ENCODE measurements at regions not wholly inside any gene's neighbourhood (a gene's known extent, or its start where the extent isn't known, plus 50 kb on each side); places are given as distances from the start of the nearest gene placed in this dataset.

DNA sequence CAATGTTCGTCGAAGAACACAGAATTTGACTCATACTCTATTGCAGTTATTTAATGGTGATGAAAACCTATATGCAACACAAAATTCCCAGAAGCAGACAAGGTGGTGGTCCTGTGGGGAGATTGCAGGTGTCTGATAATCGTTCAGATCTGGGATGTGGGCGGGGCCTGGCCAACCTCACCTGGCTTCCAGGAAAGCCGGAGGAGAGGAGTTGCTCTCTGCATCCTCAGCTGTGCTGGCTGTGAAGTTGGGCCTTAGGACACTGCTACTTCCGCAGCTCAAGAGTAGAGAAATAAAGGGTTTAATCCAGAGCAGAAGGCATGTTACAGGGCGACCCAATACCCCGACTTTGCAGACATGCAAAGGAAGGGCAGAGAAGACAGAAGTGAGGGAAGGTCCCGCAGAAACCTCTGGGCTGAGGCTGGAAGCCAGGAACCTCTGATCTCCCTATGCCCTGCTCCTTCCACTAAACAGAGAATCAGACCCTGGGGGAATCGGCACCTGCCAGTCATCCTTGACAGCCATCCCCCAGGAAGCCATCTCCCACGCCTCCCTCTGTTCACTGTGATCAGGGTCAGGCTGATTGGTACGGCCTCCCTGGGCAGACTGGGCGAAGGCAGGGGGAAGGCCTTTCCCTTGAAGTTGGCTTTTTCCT lies 590.3 kb downstream of the AJAP1 start:
- no peak for DNase-seq

DNA sequence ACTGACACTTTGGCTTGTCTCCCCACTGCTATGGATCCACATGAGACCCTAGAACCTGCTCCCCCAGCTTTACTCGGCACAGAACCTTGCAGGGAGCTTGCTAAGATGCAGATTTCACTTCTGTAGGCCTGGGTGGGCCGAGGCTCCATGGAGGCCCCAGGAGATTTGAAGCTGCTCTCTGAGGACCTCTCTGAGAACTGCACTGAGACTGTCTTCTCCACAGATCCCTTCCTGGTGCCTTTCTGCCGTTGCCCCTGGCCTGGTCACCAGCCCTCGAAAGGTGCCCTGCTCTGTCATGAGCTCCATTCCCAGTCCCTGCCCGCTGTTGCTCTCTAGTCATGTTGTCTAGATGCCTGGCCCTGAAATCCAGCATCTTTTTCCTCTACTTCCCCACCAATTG lies 588.4 kb downstream of the AJAP1 start:
- no peak for DNase-seq

DNA sequence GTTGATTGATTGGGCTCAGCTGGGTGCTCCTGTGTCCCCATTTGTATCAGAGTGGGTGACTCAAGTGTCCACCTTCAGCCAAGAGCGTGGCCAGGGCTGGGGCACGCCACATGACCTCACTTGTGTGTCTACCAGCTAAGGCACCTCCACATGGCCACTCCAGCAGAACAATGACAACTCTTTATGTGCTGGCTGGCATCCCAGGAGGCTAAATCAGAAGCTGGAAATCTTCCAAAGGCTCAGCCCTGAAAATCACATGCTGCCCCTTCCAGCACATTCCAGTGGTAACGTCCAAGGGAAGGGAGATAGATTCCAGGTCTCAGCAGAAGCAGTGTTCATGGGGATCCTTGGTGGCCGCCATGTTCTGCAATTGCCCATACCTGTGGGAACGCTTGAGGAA lies 585.5 kb downstream of the AJAP1 start:
- no peak for DNase-seq

DNA sequence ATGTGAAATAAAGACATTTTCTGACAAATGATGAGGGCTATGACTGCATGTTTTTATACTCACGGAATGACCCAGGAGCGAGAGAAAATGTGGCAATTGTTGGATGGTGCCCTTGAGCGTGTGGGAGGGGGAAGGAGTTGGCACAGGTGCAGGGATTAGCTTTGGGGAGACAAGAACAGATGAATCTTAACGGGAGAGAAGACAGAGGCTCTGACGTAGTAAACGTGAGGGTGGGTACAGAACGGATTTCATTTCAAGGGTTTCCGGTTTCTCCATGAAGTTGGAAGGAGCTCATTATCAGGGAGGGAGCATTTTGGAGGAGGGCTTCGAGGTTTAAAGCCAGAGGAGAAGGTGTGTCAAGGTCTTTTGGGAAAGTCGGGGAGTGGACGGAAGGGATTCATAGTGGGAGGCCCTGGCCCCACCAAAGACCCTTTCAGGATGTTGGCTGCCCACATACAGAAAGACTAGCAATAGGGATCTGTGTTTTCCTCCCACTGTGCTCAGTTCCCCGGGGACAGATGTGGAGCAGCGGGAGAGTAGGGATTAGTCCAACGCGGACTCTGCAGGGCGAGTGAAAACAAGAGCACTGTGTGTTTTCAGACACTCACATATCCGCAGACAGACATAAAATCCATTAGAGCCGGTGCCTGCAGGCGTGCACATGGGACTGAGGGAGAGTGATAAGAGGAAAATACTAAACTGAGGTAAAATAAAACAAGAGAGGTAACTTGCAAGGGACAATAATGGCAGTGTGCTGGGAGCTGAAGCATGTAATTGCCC lies 584.1 kb downstream of the AJAP1 start:
- DNase-seq = no peak

DNA sequence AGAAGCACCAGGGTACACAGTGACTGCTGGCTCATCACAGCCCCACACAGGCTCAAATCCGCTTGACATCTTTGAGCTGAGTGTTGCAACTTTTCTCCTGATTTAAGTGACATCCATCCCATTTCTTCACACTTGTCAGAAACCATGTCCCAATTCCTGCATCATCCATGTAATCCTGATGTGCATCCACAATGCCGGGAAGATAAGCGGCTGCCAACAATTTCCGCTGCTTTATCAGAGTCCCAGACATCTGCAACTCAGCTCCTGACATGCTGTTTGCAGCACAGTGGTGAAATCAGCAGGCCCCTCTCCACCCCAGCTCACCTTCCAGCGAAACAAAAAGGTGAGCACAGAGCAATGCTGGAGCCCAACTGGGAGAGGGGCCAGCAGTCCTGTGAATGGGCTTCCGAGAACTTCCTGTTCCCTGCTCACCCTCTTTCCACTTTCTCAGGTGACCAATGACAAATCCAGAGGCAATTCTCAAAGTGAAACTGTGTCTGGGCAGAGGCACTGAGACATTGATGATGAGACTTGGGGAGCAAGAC lies 581.0 kb downstream of the AJAP1 start:
- DNase-seq = no peak

DNA sequence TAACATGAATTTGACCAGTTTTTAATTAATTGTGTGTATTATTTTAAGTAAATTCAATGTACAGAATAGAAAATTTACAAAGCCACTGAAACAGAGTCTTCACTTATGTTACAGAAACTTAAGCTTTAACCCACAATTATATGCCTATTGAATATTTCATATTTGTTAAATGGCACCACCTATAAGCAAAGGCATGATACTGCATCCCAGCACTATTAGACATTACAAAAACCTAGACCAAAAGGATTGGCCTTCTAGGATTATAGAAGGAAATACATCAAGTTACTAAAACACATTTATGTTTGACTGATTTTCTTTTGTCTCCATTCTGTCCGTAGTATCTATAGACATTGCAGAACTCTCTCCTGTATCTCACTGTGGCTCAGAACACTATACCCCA lies 578.1 kb downstream of the AJAP1 start:
- no peak for DNase-seq

DNA sequence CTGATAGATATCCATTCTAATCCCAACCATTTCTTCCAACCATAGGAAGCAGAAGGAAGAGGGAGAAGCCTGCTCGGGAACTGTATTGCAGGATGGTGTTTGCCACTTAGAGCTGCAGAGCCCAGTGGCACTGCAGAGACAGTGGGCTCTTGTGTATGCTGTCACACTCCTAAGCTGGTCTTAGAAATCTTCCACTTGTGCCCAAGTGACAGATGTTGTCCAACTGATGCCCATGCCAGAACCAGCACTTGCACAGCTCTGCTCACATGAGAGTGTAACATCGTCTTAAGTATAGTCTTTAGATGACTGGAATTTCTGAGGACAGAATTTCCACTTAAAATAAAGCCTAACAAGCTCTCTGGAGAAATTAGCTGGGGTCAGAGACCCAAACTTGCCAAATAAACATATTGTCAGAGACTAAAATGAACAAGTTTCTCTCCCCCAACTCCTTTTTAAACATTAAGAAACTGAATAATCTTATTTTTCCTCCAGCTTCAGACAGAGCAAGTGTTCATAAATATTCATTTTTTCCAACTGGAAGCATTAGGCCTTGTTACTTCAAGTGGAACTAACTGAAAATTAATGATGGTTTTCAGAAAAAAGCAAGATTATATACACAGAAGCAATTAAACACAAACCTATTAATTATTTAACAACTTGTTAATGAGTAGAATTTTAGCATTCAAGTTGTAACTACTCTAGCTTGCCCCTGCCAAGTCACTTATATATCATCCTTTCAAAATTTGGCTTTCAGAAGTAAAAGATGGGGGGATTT lies 577.3 kb downstream of the AJAP1 start:
- DNase-seq = no peak

DNA sequence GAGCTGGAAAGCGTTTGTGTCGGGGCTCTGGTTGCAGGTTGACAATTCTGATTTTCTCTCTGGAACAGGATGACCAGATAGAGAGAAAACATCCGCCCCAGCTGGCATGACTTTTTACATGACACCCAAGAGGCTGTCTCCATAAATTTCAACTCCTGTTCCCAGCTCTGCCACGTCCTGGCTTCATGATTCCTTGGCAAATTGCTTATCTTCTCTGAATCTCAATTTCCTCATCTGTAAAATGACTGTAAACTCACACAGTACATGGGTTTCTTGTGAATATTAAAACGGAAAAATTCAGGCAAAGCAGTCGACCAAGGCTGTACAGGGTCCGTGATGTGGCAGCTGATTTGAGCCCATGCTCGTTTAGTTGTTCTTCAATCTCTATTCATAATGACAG lies 572.7 kb downstream of the AJAP1 start:
- no peak for DNase-seq

DNA sequence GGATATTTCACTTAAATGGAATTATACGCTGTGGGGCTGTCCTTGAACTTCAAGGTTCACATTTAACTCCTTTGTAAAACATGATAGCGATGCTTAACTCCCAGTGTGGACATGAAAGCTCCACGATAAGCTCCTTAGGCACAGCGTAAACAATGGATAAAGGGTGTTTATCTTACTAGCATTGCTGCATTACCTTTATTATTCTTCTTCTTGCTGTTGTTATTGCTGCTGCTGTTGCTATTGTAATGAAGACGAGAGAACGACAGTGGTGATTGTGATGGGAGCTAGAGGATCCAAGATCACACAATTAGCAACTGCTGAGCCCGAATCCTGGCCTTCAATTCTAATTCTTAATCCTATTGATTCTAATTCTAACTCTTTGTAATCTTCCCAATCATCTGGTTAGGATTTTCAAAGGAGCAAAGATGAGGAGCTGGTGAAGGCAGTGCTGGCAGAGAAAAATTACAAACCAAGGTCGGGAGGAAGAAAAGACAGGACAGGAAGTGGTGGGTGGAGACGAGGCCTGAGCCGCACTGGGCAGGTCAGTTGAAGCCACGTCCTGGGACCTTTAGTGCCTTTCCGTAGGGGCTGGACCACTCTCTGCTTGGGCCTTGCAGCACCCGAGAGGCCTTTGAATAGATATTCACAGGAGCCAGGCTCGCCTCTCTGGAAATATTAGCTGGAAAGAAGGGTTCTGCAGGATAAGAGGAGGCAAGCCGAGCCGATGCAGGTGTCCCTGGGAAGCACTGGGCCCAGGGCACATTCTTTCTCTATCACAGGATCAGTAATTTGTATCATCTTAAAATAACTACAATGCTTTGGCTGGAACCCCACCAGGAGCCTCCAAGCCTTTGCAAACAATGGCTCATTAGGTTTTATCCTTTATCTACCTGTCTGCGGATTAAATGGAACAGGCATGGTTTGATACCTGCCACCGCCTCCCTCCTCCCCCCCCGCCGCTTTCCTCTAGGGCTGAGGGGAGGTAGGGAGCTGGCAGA lies 571.6 kb downstream of the AJAP1 start:
- no peak for DNase-seq

DNA sequence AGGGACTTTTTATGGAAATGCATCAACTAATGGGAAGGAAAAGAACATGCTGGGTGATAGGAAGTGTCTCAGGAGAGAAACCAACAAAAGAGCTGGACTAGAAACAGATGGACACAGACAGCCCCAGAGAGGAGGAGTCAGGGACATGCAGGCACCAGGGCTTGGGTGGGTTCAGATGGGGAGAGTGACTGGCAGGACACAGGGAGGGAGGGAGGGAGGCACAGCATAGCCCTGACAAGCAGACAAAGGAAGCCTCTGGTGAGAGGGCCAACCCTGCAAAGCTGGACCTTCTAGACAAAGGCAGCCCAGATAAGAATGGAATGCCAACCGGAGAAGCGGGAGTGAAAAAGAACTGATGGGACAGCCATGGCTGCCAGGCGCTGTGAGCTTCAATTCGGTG lies 568.8 kb downstream of the AJAP1 start:
- no peak for DNase-seq

DNA sequence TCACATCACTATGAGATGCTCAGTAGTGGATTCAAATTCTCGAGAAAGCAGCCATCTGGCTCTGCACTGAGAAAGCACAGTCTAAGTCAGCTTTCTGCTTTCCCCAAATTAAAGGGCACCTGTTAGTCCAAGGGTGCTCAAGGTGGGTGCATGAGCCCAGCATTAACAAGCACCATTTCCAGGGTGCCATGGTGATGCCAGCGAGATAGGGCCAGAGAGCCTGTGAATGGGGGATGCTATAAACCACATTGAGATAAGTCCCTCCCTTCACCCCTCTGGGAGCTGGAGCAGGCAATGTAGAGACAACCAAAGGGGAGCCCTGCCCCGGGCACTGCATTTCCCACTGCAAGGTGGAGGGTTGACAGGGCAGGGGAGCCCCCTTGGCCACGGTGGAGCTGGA lies 568.2 kb downstream of the AJAP1 start:
- DNase-seq = no peak

DNA sequence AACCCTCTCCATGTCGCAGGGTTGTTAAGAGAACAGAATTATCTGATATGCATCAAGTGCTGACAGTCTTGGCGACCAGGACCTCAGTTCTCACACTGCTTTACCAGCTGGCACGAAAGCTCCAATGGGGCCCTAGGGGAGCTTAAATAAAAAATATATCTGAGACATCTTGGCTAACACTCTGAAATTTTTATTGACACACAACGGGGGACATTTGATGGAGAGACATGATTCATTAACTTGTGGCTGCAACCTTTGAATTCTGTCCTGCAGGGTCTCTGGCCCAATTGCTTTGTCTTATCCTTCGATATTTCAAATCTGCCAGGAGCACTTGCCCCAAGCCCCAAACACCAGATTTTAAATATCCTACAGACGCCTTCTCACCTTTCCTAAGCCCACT lies 567.0 kb downstream of the AJAP1 start:
- no peak for DNase-seq

DNA sequence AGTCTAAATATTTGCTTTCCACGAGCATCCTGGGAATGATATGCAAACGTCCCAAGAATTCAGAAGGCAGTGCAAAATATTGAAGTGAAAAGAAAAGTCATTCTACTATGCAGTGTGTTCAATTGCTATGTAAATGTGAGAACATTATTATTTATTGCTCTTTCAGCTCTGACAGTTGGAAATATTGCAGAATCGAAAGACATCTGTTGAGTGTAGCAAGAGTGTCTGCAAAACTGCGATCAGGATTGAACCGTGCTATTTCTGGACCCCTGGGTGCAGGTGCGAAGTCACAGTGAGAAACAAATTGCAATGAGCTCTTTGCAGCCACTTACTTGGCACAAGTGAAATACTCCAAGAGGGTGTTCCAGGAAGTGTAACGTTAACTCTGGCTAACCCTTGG lies 566.4 kb downstream of the AJAP1 start:
- DNase-seq = no peak

DNA sequence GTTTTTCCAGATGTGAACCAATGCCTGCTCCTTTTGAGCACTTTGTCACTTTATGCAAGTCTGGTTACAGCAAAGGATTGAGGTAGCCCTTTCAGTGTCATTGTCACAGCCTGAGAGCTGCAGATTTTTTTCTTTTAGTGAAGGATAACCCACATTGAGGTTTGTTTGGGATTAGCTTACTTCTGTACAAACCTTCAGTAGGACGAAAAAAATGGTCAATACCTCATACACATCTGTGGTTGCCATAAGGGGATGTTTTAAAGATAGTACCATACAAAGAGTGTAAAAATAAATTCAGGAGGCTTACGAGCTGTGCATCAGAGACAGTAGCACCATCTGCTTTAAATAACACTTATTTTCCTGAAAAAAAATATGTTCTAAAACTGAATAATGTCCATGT lies 566.0 kb downstream of the AJAP1 start:
- no peak for DNase-seq

DNA sequence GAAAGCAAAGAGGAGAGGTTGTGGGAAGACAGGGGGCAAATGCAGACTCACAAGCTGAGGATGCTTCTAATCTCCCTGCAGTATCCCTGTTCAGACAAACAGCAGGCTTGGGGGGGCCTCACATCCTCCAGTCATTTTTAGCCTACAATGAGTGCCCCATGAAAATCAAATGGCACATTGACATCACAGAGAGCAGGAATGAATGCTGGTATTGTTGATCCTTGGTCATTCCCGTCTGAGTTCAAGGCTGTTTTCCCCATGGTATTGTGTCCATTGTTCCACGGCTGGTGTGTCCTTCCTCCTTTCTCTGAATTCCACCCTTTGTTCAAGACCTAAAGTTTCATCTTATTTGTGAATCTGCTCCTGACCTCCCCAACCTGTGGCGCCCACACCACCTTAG lies 545.6 kb downstream of the AJAP1 start:
- no peak for DNase-seq

DNA sequence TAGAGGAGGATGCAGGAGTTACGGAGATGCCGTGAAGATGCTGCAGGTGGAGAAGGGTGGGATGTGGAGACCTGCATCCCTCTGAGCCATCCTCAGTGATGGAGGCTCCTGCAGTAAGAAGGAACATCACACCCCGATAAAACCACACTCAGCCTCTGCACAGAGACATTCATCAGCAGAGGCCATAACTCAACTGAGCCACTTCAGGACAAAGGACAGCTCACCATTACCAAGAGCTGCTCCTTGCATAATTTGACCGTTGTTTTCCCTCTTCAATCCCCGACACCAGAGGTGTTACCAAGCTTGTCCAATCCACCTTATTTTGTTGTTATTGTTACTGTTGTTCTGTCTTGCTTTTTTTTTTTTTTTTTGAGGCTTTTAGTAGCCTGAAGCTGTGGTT lies 543.9 kb downstream of the AJAP1 start:
- no peak for DNase-seq

DNA sequence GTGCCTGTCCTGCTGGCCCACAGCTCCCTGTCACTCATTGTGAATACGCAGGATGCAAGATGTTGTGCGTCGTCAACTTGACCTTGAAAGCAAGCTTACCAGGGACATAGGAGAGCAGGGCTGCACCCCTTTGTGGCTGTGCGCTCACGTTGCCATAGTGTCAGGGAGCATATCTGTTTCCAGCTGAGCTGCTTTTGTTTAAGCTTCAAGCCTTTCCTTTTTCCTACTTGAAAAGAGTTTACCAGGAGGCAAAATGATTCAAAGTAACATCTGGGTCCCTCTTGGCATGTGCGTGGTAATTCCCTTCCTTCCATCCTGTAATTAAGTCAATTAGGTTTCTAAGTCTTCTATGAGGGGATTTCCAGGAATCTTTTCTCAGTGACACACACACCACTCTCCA lies 537.1 kb downstream of the AJAP1 start:
- DNase-seq = no peak

DNA sequence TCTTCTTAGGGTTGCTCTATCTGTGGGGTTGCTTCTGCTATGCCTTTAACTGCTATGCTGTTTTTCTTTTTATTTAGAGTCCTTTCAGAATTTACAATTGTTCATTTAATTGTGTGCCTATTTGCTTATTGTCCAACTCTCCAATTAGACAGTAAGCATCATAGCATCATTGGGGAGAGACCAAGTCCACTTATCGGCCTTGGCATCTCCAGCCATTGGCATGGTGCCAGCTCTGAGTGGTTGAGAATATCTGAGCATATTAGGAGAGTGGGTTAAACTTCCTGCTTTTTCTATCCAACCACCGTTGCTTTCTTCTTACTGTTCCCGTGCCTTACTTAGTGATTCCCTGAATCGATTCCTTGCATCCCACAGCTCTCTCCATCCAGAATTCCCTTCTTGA lies 535.0 kb downstream of the AJAP1 start:
- DNase-seq = no peak

DNA sequence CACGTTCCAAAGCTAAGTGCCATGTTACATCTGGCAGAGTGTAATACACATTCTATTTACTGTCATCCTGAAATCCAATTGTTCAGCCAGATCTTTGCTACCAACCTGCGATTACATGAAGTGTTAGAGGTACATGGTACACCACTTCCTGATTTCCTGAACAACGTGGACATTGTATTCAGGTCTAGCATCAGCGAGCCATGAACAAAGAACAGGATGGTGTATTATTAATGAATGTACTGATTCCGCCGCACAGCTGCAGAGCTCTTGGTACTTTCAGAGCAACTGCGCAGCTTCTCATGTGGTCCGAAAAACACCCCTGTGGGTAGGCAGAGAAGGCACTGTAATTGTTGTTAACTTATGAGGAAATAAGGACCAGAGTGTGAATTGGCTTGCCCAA lies 511.4 kb downstream of the AJAP1 start:
- no peak for DNase-seq

DNA sequence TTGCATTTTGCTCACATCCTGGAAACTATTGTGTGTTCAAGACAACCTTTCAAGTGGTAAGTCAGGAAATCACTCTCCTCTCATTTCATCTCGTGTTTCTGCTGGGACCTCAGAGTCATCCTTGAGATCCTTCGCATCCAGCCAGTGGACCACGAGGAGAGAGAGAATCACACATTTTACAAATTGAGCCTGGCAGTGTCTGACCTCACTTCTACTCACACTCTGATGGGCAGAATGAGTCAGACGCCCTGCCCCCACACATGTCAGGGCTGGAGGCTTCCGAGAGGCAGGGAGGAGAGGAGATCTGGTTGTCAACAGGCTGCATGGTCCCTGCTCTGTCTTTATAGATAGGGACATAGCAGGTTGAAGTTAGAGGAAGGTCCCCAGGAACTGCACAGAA lies 509.7 kb downstream of the AJAP1 start:
- no peak for DNase-seq

DNA sequence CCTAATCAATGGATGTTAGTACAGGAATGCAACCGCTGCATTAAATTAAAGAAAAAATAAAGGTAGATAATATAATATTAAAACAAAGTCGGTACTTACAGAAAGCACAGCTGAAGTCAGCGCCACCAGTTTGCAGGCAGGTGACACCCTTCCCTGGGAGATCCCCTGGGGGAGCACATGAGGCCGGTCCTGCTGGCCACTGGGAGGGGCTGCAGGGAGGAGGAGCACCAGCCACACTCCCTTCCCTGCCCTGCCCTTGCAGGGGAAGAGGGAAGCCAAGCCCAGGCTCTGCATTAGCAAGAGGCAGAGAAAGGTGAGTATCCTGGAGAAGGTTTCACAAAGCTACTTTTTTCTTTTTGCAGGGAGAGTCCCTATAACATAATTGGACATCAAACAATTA lies 507.0 kb downstream of the AJAP1 start:
- no peak for DNase-seq

DNA sequence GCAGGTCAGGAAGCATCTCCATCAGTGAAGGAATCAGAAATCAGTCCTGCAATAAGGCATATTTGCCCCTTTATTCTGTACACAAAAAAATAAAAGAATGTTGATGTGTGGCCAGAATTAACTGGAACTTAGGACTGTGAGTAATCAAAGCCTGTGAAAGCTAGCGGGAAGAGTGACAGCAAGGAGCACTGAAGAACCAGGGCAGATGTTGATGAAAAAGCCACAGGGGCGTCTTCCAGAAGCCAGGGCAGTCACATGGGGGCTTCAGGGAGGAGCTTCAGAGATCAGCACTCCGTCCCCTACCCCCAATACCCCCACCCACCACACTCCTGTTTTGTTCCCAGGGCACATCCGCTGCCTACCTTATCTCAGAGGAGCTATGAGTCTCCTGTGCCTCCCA lies 502.8 kb downstream of the AJAP1 start:
- no peak for DNase-seq
